AG04450 (cell line): ENCODE measurements at regions not wholly inside any gene's neighbourhood (a gene's known extent, or its start where the extent isn't known, plus 50 kb on each side); places are given as distances from the start of the nearest gene placed in this dataset.

Source experiments
- CTCF ChIA-PET: fragments of 300-600, 350-600 bp; formaldehyde crosslinking; extraction: SDS; loops from one replicate; lab custom pipeline; 2022; ENCODE audit warnings: antibody characterized with exemption, inconsistent platforms; lab: Charles Lee
- POLR2A ChIA-PET: fragments of 350-600 bp; formaldehyde crosslinking; extraction: SDS; loops from one replicate; lab custom pipeline; 2021; ENCODE audit warnings: antibody characterized with exemption, inconsistent platforms; lab: Yijun Ruan, JAX
- DNase-seq: peaks from one replicate; pipeline ENCODE4 v3.0.0-alpha.2; 2011; ENCODE audit warnings: low read depth, low spot score
- H3K27ac ChIP-seq: one replicate; pipeline ENCODE4 v1.5.1; 2012; ENCODE audit warnings: low read depth, low read length, control low read depth
- H3K27me3 ChIP-seq: one replicate; pipeline ENCODE4 v1.6.0; 2012; ENCODE audit warnings: low read length; ENCODE audit not compliant: control insufficient read depth, insufficient read depth
- H3K4me3 ChIP-seq: 2 replicates; pipeline ENCODE4 v1.5.1; 2011; ENCODE audit warnings: mild to moderate bottlenecking, low read depth, low read length, control low read depth
- H3K9me3 ChIP-seq: 2 replicates; pipeline ENCODE4 v1.5.1; 2012; ENCODE audit warnings: low read length; ENCODE audit not compliant: control insufficient read depth, insufficient read depth
- CTCF ChIP-seq: IDR thresholded peaks from 2 replicates; pipeline ENCODE4 v1.5.1; 2011; ENCODE audit warnings: low read depth, low read length, control low read depth, inconsistent platforms

- Histone ChIP-seq H3K4me3 (no peak overlapping the region), H3K9me3 (no peaks in the 10 kb centered on the region), H3K27ac (no peak overlapping the region), H3K27me3 (no peaks in the 10 kb centered on the region)
- DNase-seq: no peak
- POLR2A ChIA-PET: no interaction called here
- CTCF ChIA-PET: no interaction called here
- no peak for TF ChIP-seq CTCF
These were observed 75.9 kb upstream of the TMC3 start for GRCh38 chr15:81449836-81450474.

GRCh38 chr15:81443040-81443820 is 69.2 kb upstream of the TMC3 start:
- H3K4me3 ChIP-seq: no peak overlapping the region
- H3K27me3 ChIP-seq: no peaks in the 10 kb centered on the region
- no peaks in the 10 kb centered on the region for H3K9me3 ChIP-seq
- no peak for DNase-seq
- H3K27ac ChIP-seq: no peak overlapping the region
- POLR2A ChIA-PET: no interaction called here
- CTCF ChIA-PET: no interaction called here
- no peak for TF ChIP-seq CTCF

GRCh38 chr15:81442454-81442853 is 68.4 kb upstream of the TMC3 start:
- H3K27ac ChIP-seq: no peak overlapping the region
- H3K4me3 ChIP-seq: no peak overlapping the region
- no peak for DNase-seq
- no peak for TF ChIP-seq CTCF
- H3K9me3 ChIP-seq: no peaks in the 10 kb centered on the region
- ChIA-PET CTCF (no interaction called here), POLR2A (no interaction called here)
- H3K27me3 ChIP-seq: no peaks in the 10 kb centered on the region

GRCh38 chr15:81434851-81435250 is 60.8 kb upstream of the TMC3 start:
- Histone ChIP-seq H3K4me3 (no peak overlapping the region), H3K27me3 (no peaks in the 10 kb centered on the region), H3K9me3 (no peaks in the 10 kb centered on the region), H3K27ac (no peak overlapping the region)
- no peak for DNase-seq
- TF ChIP-seq CTCF: no peak
- ChIA-PET CTCF (interaction anchor here (0.5 to 1.1 kb wide), 2 partner anchors 169 to 429 kb away, joined by 3 to 4 read pairs; no protein-coding TSS in a partner anchor), POLR2A (no interaction called here)

GRCh38 chr15:81433462-81433861 is 59.4 kb upstream of the TMC3 start:
- POLR2A ChIA-PET: no interaction called here
- no peak overlapping the region for H3K27ac ChIP-seq
- H3K4me3 ChIP-seq: no peak overlapping the region
- H3K9me3 ChIP-seq: no peaks in the 10 kb centered on the region
- DNase-seq: no peak
- no peak for TF ChIP-seq CTCF
- H3K27me3 ChIP-seq: no peaks in the 10 kb centered on the region
- CTCF ChIA-PET: interaction anchor here (1.5 kb wide), 1 partner anchor 23 kb away, joined by 3 read pairs; no protein-coding TSS in a partner anchor
